ENCODE measurements at regions not wholly inside any gene's neighbourhood (a gene's known extent, or its start where the extent isn't known, plus 50 kb on each side); places are given as distances from the start of the nearest gene placed in this dataset.

DNA sequence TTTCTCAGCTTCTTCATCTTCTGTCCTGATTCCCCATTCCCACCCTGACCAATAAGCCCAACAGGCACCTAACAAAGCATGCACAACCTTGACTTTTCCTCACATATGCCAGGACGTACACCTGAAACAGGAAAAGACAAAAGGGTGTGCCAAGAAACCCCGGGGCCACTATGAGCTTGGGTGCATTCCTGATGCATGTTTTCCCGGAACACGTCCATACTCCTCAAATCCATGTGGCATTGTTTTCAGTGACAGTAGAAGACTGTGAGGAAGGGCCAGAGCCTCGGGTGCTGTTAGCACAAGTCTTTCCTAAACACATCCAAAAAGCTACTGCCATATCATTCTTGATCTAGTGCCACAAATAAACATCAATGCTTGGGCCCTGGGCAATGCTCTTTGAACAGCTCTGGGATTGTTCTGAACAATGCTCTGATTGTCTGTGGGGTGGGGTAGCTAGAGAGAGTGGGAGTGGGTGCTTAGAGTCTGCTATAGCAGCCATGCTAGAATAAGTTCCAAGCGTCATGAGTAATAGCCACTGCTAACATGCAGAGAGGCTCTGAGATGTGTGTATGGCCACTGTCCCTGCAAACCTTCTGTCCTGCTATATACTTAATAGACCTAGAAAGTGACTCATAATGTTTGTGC, 181.7 kb upstream of the CRIM1 start:
- H2AFZ ChIP-seq (ENCODE audit: control insufficient read depth, low read depth, low read length) = no peak overlapping the region
- BruUV-seq (replicated peaks) = no TSS peak
- ChIA-PET SMC1A (ENCODE audit: uncharacterized antibody, unreplicated experiment) (interaction anchor here (0.7 to 1.2 kb wide), 3 partner anchors 14 to 102 kb away, joined by 3 to 4 read pairs (median 4); no protein-coding TSS in a partner anchor), RAD21 (ENCODE audit: unreplicated experiment) (no interaction called here), POLR2A (no interaction called here), CTCF (interaction anchor here (1.5 kb wide), 1 partner anchor 9 kb away, joined by 3 read pairs; no protein-coding TSS in a partner anchor)
- H3K27me3 ChIP-seq (replicated peaks in 1 of 2; ENCODE audit: control insufficient read depth in 2 of 2, insufficient read depth in 2 of 2, low read length in 1 of 2) = no peaks in the 10 kb centered on the region
- no peak overlapping the region for H3K9ac ChIP-seq (ENCODE audit: control insufficient read depth, insufficient read depth, low read length)
- H3K9me3 ChIP-seq (replicated peaks; ENCODE audit: control insufficient read depth, insufficient read depth, low read length) = no peaks in the 10 kb centered on the region
- no peak for DNase-seq (ENCODE audit: low read depth, low spot score)
- intact Hi-C loops (cut with micrococcal nuclease; ENCODE audit: unreplicated experiment) (no loop called here), in situ Hi-C loops (cut with MboI) (no loop called here)
- FAIRE-seq = no peak
- TF ChIP-seq SMAD1 (IDR thresholded peaks at IDR 0.05; ENCODE audit: low read depth, partially characterized antibody) = no peak
- TF ChIP-seq, protein P1, sequence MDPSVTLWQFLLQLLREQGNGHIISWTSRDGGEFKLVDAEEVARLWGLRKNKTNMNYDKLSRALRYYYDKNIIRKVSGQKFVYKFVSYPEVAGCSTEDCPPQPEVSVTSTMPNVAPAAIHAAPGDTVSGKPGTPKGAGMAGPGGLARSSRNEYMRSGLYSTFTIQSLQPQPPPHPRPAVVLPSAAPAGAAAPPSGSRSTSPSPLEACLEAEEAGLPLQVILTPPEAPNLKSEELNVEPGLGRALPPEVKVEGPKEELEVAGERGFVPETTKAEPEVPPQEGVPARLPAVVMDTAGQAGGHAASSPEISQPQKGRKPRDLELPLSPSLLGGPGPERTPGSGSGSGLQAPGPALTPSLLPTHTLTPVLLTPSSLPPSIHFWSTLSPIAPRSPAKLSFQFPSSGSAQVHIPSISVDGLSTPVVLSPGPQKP (IDR thresholded peaks at IDR 0.05; ENCODE audit: low read depth, low read length) = no peak
- TF ChIP-seq BACH1 (IDR thresholded peaks at IDR 0.05; ENCODE audit: borderline replicate concordance) = no peak
- TF ChIP-seq TARDBP (IDR thresholded peaks at IDR 0.05; ENCODE audit: borderline replicate concordance) = no peak
- no peak for TF ChIP-seq NFIC (IDR thresholded peaks at IDR 0.05; ENCODE audit: low read depth, low read length)
- TF ChIP-seq, protein P2, sequence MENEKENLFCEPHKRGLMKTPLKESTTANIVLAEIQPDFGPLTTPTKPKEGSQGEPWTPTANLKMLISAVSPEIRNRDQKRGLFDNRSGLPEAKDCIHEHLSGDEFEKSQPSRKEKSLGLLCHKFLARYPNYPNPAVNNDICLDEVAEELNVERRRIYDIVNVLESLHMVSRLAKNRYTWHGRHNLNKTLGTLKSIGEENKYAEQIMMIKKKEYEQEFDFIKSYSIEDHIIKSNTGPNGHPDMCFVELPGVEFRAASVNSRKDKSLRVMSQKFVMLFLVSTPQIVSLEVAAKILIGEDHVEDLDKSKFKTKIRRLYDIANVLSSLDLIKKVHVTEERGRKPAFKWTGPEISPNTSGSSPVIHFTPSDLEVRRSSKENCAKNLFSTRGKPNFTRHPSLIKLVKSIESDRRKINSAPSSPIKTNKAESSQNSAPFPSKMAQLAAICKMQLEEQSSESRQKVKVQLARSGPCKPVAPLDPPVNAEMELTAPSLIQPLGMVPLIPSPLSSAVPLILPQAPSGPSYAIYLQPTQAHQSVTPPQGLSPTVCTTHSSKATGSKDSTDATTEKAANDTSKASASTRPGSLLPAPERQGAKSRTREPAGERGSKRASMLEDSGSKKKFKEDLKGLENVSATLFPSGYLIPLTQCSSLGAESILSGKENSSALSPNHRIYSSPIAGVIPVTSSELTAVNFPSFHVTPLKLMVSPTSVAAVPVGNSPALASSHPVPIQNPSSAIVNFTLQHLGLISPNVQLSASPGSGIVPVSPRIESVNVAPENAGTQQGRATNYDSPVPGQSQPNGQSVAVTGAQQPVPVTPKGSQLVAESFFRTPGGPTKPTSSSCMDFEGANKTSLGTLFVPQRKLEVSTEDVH (IDR thresholded peaks at IDR 0.05; ENCODE audit: low read depth, partially characterized antibody) = no peak
- no peak for TF ChIP-seq CREB1 (IDR thresholded peaks at IDR 0.05; ENCODE audit: low read depth)
- TF ChIP-seq TBL1XR1 (IDR thresholded peaks at IDR 0.05; ENCODE audit: low read depth, low read length) = no peak
- no peak for TF ChIP-seq STAT3 (IDR thresholded peaks at IDR 0.05; ENCODE audit: low read depth, low read length)
- no peak overlapping the region for H3K4me3 ChIP-seq
- no peak overlapping the region for H3K4me2 ChIP-seq (ENCODE audit: control insufficient read depth, insufficient read depth)
- no peak overlapping the region for H3K27ac ChIP-seq (ENCODE audit: control insufficient read depth, insufficient read depth)
- WGBS (ENCODE audit: insufficient coverage, insufficient replicate concordance, low lambda C conversion rate, missing lambda C conversion rate) = 15% methylated on average over 6 of the region's 6 CpGs
- no peaks in the 10 kb centered on the region for H3K79me2 ChIP-seq (ENCODE audit: control insufficient read depth, insufficient read depth, low read length)
- no peak for ATAC-seq
- H3K4me1 ChIP-seq (ENCODE audit: control insufficient read depth, insufficient read depth, low read length) = no peaks in the 10 kb centered on the region
- no peaks in the 10 kb centered on the region for H4K20me1 ChIP-seq (ENCODE audit: control insufficient read depth, insufficient read depth)
- H3K36me3 ChIP-seq (ENCODE audit: control insufficient read depth in 2 of 2, insufficient read depth in 2 of 2, low read length in 1 of 2) = no peaks in the 10 kb centered on the region

All from GM12878 (cell line).